ENCODE measurements at regions not wholly inside any gene's neighbourhood (a gene's known extent, or its start where the extent isn't known, plus 50 kb on each side); places are given as distances from the start of the nearest gene placed in this dataset.
"Not testable (repeated sequence)": the region's sequence is repeated elsewhere in the genome, so short reads cannot be mapped to it uniquely, and the experiment has no call there.

- DNase-seq = not testable (repeated sequence)
Measured at GRCh38 chr13:109702030-109702597, 84.3 kb downstream of the IRS2 start.

- DNase-seq = no peak
Measured at GRCh38 chr13:109700176-109700575, 86.2 kb downstream of the IRS2 start.

GRCh38 chr13:109699628-109700071, 86.7 kb downstream of the IRS2 start:
- DNase-seq = no peak

GRCh38 chr13:109698779-109699178, 87.6 kb downstream of the IRS2 start:
- no peak for DNase-seq

GRCh38 chr13:109697936-109698335, 88.4 kb downstream of the IRS2 start:
- DNase-seq = no peak

- DNase-seq = no peak
Measured at GRCh38 chr13:109695402-109696190, 90.8 kb downstream of the IRS2 start.

GRCh38 chr13:109694972-109695371, 91.4 kb downstream of the IRS2 start:
- no peak for DNase-seq

- DNase-seq = no peak
Measured at GRCh38 chr13:109693213-109693612, 93.2 kb downstream of the IRS2 start.

GRCh38 chr13:109691689-109692088, 94.7 kb downstream of the IRS2 start:
- no peak for DNase-seq

GRCh38 chr13:109687559-109688448, 98.6 kb downstream of the IRS2 start:
- DNase-seq = no peak

GRCh38 chr13:109685203-109685602, 101.2 kb downstream of the IRS2 start:
- DNase-seq = no peak

GRCh38 chr13:109684824-109685202, 101.6 kb downstream of the IRS2 start:
- no peak for DNase-seq

- no peak for DNase-seq
Measured at GRCh38 chr13:109684084-109684823, 102.1 kb downstream of the IRS2 start.

GRCh38 chr13:109682534-109683244, 103.7 kb downstream of the IRS2 start:
- DNase-seq = no peak

GRCh38 chr13:109680930-109681329, 105.5 kb downstream of the IRS2 start:
- no peak for DNase-seq

GRCh38 chr13:109680288-109680687, 106.1 kb downstream of the IRS2 start:
- DNase-seq = no peak

- DNase-seq = no peak
Measured at GRCh38 chr13:109678459-109678858, 107.9 kb downstream of the IRS2 start.

GRCh38 chr13:109677206-109677605, 109.2 kb downstream of the IRS2 start:
- no peak for DNase-seq

- DNase-seq = no peak
Measured at GRCh38 chr13:109673477-109673876, 112.9 kb downstream of the IRS2 start.

GRCh38 chr13:109672545-109672944, 113.8 kb downstream of the IRS2 start:
- DNase-seq = no peak

- DNase-seq = no peak
Measured at GRCh38 chr13:109671919-109672318, 114.5 kb downstream of the IRS2 start.

- DNase-seq = no peak
Measured at GRCh38 chr13:109670776-109671175, 115.6 kb downstream of the IRS2 start.

Data from activated CD4-positive, alpha-beta T cell treated with anti-CD3 and anti-CD28 coated beads for 4 hours (primary cell).